AG20443 (cell line): ENCODE measurements at regions not wholly inside any gene's neighbourhood (a gene's known extent, or its start where the extent isn't known, plus 50 kb on each side); places are given as distances from the start of the nearest gene placed in this dataset.
A peak's percentile ranks its signal among the peaks of the same experiment; 100 is the strongest.

Experiments
- DNase-seq: peaks from one replicate; pipeline ENCODE4 v3.0.0; 2012; ENCODE audit warnings: low spot score, mixed read lengths

DNA sequence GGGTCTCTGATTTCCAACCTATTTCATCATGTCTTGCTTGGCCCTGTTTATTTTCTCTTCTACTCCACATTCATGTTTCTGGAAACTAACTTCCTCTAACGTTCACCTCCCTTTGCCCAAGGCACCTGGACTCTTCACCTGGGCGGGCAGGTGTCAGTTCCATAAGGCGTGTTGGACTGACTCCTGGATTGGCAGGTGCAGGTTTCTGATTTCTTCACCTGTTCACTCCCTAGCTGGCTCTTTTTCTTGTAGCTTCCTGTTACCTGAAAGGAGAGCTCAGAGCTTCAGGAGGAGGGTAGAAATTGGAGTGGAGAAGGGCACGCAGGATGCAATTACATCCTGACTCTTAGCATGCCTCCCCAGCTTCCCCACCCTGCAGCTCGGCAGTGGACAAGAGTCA, 350.8 kb upstream of the KLF3 start:
- DNase-seq = no peak

DNA sequence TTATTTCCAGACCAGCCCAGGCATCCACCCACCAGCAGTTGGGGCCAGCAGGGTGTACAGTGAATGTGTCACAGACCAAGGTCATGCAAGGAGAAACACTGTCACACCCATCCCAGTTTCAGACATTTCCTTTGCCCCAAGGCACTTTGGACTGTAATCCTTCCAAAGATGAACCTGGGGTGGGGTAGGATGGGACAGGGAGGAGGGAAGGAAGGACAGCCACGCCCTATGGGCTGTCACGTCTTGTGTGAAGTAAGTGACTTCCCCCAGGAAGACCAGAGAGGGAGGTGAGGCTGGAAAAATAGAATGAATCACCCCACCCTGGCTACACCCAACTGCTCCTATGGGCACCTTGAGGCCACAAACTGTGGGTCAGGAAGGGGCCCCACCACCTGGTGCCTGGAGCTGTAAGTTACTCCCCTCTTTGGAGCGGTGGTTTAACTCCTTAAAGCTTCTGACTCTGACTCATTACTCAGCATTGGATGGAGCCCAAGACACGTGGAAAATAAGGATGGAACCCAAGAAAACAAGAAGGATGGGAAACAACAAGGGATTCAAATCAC, 349.9 kb upstream of the KLF3 start:
- DNase-seq = peak; percentile 55

DNA sequence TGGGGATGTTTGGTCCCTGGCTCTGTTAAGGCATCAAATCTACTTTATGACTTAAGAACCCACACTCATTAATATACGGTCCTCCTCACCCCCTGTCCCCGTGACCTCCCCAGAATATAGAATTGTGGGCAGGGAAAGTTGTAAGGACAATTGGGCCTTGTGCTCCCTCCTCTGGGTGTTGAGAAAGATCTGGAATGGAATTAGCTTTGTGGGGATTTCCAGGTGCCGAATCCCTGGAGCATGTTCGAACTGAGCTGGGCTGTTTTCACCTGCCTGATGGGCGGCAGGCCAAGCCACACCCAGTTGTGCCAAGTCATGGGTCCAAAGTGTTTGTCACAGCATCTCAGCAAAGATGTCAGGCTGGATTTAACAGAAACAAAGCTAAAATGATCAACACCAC, 349.3 kb upstream of the KLF3 start:
- no peak for DNase-seq

DNA sequence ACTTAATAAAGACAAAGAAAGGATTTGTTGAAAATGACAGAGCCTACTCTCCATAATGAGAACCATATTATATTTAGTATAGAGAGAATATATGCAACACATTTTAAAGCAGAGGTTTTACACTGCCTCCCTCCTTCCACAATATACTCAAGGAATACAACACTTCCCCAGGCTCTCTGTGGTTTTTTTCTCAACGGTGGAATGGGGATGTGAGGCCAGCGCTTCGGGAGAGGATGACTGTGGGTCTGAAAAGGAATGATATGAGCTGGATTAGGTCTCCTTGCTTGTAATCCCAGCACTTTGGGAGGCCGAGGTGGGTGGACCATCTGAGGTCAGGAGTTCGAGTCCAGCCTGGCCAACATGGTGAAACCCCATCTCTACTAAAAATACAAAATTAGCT, 348.7 kb upstream of the KLF3 start:
- DNase-seq = no peak

DNA sequence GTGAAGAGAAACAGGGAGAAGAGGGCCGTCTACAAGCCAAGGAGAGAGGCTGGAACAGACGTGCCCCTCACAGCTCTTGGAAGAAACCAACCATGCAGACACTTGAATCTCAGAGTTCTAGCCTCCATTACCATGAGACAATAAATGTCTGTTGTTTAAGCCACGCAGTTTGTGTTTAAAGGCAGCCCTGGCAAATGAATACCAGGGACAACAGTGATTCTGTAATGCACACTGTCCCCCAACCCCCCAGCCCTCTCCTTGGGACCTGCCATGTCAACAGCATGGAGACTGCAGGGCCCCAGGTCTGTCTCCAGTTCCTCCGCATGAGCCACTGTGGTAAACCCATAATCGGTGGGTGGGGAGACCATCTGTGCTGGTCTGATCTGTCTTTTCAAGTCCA, 348.0 kb upstream of the KLF3 start:
- no peak for DNase-seq

DNA sequence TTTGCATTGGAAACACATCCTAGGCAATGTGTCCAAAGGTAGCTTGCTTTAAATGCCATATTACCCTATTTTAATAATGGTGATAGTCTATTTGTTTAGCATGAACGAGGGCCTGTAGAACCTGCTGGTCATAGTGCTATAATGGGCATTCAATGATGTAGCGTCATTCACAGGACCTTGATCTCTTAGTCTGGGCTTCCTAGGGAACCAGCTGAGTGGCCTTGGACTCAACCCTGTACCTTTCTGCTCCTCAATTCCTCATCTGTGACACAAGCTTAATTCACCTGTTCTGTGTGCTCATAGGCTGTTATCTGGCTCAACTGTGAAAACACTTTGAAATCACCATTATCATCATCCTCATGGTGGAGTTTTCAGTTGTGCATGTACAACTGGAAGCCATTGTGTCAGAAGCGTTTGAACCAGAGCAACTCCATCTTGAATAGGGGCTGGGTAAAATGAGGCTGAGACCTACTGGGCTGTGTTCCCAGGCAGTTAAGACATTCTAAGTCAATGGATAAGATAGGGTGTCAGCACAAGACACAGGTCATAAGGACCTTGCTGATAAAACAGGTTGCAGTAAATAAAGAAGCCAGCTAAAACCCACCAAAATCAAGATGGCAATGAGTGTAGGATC, 346.8 kb upstream of the KLF3 start:
- DNase-seq = no peak

DNA sequence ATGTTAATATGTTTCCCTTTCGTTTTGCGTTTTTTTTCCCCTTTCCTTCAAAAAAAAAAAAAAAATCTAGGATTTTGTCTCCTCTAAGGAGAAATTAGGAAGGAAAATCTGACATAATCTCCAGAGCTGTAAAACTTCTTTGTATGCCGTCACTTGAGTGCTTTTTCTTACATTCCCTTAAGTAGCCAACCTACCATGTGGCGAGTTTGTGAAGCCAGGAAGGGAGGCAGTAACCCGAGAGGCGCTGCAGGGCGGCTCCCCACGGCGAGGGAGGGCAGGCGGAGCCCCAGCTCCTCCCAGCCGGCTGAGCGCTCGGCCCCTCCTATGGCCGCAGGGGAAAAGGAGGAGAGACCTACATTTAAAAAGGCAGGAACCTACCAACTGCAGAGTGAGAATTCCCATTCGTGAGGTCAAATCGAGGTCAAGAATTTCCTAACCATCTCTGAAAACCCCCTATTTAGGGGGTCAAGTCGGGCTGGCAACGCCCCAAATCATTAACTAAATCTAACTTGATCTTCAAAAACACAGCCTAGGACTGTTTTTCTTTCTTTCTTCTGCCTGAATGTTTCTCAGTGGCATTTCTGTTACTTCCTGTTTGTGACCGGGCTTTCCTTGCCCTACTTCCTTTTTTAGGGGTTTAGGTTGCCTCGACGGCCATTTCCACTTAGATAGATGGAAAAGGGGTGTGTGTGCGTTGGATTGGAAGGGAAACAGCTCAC, 345.1 kb upstream of the KLF3 start:
- DNase-seq = peak; percentile 98

DNA sequence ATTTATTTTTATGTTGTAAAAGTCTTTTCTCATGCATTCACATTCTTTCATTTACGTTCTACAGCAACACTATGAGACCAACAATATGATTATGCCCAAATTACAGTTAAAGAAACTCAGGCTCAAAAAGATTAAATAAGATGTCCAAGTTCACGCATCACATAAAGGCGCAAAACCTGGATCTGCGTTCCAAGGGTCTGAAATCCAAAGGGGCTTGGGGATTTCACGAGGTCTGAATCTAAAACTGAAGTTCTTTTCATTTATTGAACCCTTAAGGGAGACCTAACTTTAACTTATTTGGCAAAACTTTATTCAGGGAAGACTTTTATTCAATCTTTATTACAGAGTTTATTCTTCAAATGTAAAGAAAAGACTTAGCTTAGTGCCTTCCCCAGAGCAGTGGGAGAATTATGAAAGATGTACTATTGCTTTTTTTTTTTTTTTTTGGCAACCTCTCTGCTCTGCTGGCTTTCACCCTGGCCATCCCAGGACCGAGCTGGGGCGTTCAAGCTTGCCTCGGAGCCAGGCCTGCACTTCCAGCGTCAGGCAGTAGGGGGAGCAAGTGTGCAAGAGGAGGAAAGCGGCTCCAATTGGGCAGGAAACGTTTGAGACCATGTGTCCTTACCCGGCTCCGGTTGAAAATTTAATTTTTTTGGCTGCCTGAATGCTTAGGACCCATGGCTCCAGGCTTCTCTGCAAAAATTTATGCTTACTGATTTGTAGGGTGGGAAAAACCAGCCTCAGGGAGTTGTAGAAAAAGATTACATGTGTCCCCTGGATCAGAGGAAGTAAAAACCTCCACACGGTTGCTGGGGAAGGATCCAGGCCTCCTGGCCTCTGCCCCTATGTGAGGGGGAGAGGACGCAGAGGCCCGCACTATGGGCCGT, 344.3 kb upstream of the KLF3 start:
- DNase-seq = peak; percentile 92

DNA sequence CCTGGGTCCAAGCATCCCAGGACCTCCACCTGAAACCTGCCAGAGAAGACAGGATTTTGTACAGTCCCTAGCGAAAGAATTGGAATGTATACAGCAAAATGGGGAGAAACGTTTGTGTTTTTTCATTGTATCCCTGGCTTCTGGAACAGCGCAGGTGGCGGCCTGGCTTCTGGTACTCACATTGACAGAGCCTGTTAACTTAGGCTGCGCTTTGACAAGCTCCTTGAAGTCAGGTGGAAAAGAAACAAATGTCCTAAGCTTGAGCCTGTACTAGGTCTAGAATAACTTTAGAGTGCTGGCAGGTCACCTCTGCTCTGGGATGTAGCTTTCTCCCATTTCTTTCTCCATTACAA, 343.7 kb upstream of the KLF3 start:
- no peak for DNase-seq

DNA sequence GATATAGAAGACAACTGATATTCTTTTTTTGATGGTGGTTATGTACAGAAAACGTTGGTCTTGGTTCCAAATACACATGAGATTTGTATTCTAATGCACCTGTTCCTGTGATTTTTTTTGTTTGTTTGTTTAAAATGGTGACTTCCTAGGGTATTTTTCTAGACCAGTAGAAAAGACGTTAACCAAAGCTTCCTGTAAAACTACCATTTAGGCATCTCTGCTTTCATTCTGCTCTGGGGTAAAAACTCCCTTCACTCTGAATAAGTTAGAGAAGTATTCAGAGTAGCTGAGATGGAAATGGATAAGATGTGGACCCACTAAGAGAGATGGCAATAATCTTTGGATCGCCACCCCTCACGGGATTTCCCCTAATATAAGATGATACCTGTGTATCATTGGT, 343.2 kb upstream of the KLF3 start:
- no peak for DNase-seq

DNA sequence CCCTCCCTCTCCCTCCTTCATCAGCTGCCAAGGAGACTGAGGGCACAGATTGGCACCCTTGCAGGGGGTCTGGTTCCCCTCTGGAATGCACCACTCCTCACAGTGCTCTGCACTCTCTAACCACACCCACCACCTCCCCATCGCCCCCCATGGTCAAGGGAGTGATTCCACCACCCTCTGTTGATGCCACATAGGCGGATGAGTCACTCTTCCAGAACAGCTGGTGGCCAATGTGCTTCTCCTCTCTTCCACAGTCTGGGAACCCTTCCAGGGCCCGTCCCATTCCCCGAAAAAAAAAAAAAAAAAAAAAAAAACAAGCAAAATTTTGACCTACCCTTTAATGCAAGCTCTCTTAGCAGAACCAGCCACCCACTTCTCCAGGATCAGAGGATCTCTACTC, 341.3 kb upstream of the KLF3 start:
- peak; percentile 83 for DNase-seq

DNA sequence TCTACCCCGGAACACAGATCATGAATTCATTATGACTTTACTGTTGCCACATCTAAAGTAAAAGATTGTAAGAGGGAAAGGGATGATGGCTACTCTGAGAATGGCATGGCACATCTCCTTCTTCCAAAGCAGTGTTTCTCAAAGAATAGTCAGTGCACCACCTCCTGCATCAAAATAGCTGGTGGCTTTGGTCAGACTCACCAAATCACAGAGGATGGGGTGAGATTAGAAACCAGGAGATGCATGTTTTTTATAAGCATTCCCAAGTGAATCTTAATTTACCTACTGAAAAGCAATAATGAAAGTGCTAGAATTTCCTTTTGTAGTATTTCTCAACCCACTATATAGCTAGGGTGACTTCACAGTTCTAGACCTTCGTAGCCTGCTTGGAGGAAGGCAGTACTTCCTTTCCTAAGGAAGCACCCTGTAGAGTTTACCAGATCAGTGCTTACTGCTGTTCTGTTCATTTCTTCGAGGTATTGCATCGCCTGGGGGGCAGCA, 340.8 kb upstream of the KLF3 start:
- DNase-seq = no peak

DNA sequence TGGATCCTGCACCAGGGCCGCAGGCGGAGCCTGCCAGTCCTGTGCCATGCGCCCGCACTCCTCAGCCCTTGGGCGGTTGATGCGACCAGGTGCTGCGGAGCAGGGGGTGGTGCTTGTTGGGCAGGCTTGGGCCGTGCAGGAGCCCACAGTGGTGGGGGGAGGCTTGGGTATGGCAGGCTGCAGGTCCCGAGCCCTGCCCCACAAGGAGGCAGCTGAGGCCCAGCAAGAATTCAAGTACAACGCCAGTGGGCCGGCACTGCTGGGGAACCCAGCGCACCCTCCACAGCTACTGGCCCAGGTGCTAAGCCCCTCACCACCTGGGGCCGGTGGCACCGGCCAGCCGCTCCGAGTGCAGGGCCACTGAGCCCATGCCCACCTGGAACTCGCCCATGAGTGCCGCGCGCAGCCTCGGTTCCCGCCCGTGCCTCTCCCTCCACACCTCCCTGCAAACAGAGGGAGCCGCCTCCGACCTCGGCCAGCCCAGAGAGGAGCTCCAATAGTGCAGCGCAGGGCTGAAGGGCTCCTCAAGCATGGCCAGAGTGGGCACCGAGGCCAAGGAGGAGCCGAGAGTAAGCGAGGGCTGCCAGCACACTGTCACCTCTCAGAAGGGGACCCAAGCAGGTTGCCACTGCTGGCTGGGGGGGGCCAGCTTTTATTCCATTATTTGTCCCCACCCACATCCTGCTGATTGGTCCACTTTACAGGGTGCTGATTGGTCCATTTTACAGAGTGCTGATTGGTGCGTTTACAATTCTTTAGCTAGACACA, 339.0 kb upstream of the KLF3 start:
- no peak for DNase-seq

DNA sequence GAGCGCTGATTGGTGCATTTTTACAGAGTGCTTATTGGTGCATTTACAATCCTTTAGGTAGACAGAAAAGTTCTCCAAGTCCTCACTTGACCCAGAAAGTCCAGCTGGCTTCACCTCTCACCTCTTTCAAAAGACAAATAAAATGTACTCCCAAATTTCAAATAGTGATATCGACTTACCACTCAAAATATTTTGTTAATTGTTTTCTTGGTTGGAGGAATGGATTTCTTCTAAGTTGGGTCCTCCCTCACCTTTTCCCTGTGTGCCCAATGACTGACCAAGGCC, 338.4 kb upstream of the KLF3 start:
- DNase-seq = no peak

DNA sequence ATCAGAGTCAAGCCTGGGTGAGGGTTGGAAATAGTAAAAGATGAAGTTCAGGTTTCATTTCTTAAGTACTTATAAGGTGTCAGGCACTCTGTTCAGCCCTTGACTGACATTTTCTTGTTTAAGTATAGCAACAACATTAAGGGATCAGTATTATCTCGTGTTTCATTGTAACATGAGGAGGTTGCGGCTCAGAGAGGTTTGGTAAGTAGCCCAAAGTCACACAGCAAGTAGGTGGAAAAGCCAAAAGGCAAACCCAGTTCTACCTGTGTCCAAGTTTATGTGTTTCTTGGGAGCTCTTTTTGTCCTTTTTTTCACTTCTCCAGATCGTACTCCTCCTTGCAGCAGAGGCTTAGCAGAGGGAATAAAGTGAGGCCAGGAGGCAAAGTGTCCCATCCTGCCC, 337.5 kb upstream of the KLF3 start:
- no peak for DNase-seq

DNA sequence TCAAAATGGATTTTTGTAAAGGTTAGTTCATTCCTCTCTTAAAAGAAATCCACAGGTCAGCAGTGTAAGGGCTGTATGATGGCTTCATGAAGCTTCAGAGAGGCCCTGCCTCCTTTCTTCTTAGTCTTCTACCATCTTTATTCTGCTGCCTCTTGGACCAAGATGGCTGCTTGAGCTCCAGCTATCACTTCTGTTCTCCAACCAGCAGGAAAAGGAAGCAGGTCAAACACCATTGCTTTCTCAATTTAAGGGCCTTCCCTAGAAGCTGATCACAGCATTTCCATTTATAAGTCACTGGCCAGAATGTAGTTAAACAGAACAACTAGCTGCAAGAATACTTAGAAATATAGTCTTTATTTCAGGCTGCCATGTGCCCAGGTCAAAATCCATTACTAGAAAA, 336.8 kb upstream of the KLF3 start:
- DNase-seq = no peak

DNA sequence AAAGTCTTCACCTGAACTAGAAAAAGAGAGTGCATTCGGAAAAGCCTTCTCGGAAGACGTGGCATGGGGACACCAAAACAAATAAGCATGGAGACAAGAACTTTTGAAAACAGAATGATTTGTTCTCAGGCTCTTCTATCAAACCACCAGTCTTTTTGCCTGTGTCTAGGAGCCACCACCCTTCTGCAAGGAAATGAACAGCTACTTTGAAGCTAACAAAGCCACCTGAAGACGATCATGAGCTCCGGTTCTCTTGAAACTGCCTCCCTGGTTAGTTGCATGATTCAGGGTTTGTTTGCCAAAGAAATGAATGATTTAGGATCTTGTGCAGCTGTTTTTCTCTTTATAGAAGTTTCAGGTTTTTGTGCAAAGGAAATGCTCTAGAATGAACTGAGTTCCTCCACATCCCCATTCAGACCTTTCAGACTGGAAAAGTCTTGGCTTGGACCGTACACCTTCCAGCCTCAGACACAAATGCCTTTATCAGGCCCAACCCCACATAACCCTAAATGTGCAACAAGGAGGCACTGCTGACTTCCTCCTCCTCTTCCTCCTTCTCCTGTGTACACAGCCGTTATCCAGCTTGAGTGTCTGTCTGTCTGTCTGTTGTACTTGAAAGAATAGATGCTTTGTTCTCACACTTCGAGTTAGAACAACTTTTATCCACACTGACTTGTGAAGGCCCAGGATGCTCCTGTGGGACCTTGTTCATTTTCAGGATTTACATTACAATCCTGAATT, 334.8 kb upstream of the KLF3 start:
- no peak for DNase-seq

DNA sequence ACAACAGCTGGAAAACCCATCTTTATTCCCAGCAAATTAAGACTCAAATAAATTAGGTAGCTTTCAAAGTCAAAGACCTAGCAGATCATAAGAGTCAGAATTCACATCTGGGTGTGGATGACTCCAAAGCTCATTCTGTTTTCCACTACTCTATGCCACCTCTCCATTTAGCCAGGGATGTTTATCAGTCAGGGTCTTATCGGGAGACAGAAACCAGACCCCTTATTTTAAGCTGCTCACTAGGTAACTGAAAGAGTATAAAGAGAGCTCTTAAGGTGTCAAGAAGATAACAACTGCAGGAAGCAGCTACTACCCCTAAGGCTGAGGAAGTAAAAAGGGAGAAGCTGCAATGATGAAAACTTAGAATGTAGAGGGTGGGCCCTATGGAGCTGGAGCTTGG, 333.7 kb upstream of the KLF3 start:
- no peak for DNase-seq

DNA sequence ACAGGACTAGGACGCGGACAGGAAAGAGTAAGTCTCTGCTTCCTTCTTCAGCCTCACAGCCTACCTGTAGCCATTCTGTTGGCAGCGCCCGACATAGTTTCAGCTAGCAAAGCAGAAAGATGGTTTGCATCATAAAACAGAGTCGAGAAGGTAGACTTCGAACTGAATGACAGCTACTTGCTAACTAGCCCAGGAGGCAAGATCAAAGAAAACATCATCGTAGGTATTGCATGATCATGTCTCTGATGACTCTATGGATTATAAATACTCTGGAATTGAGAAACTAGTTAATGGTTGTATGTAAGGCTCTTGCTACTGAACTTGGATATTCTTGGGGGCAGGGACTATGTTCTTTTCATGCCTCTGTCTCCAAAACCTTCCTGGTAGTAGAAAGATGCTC, 333.1 kb upstream of the KLF3 start:
- DNase-seq = no peak

DNA sequence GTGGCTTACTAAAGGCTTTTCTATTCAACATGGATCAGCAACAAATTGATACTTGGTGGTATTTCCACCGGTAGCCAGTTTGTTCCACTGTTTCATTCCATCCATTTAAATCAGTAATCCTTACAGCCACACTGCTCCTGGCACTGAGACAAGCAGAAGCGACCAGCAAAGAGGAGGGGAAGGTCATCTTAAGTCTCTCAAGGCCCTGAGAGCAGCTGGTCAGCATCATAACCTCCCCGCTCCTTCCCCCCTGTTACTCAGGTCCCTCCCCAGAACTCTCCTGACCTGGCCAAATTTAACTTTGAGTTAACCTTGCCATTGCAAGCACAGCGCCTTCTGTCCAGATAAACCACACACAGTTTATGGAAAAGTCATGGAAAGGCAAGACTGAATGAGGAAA, 331.3 kb upstream of the KLF3 start:
- no peak for DNase-seq

DNA sequence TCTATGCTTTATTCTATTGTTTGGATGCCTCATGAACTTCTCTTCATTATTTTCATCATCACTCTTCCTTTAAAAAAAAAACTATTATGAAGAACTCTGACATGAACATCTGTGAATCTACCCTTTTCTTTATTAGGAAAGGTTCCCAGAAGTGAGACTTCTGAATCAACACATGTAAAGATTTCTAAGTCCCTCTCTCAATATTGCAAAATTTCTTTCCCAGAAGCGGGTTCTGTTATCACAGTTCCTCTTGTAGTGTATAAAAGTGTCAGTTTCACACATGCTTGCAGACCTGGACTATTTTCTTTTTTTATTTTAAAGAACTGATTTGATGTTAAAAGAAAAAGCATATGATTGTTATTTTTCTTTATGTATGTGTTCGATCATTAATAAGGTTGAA, 330.8 kb upstream of the KLF3 start:
- DNase-seq = no peak

DNA sequence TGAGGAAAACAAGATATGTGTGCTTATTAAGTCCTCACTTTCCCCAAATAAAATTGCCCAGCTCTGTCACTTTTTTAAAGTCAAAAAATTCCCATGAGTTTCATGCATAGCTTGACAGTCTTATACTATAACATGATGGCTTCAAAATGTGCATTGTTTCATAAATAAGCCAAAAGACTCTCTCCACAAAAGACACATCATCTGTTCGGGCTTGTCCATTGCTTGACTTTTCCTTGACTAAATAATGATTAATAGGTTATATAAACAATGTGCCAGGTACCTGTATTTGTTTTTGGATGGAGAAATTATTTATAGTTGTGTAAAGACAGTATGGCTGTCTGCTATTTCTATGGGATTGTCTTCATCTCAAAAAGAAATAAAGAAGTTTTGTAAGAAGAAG, 329.2 kb upstream of the KLF3 start:
- DNase-seq = no peak
